ENCODE measurements at regions not wholly inside any gene's neighbourhood (a gene's known extent, or its start where the extent isn't known, plus 50 kb on each side); places are given as distances from the start of the nearest gene placed in this dataset.

- no peak for DNase-seq
Observed at GRCh38 chr17:54009502-54009901, 186.8 kb downstream of the KIF2B start.

- DNase-seq: no peak
Observed at GRCh38 chr17:54013072-54013471, 190.3 kb downstream of the KIF2B start.

GRCh38 chr17:54015734-54016133 is 193.0 kb downstream of the KIF2B start:
- DNase-seq: no peak

GRCh38 chr17:54021418-54021817 is 198.7 kb downstream of the KIF2B start:
- DNase-seq: no peak

- DNase-seq: no peak
Observed at GRCh38 chr17:54028986-54029580, 206.4 kb downstream of the KIF2B start.

GRCh38 chr17:54029986-54030385 is 207.3 kb downstream of the KIF2B start:
- DNase-seq: no peak

GRCh38 chr17:54046570-54046969 is 223.8 kb downstream of the KIF2B start:
- DNase-seq: no peak

GRCh38 chr17:54063639-54064038 is 240.9 kb downstream of the KIF2B start:
- DNase-seq: no peak

GRCh38 chr17:54085020-54085419 is 262.3 kb downstream of the KIF2B start:
- no peak for DNase-seq

- no peak for DNase-seq
Observed at GRCh38 chr17:54085934-54086333, 263.2 kb downstream of the KIF2B start.

GRCh38 chr17:54096216-54096615 is 273.5 kb downstream of the KIF2B start:
- no peak for DNase-seq

GRCh38 chr17:54099221-54099620 is 276.5 kb downstream of the KIF2B start:
- DNase-seq: no peak

- no peak for DNase-seq
Observed at GRCh38 chr17:54102246-54102645, 279.5 kb downstream of the KIF2B start.

GRCh38 chr17:54111576-54111975 is 288.8 kb downstream of the KIF2B start:
- DNase-seq: no peak

GRCh38 chr17:54117452-54117851 is 294.7 kb downstream of the KIF2B start:
- DNase-seq: no peak

GRCh38 chr17:54124456-54124855 is 301.7 kb downstream of the KIF2B start:
- no peak for DNase-seq

- no peak for DNase-seq
Observed at GRCh38 chr17:54153423-54153822, 330.7 kb downstream of the KIF2B start.

- DNase-seq: no peak
Observed at GRCh38 chr17:54157542-54157941, 334.8 kb downstream of the KIF2B start.

- peak; percentile 47 for DNase-seq
Observed at GRCh38 chr17:54172096-54172984, 349.6 kb downstream of the KIF2B start.

- no peak for DNase-seq
Observed at GRCh38 chr17:54172985-54173316, 350.2 kb downstream of the KIF2B start.

- no peak for DNase-seq
Observed at GRCh38 chr17:54177606-54178308, 355.0 kb downstream of the KIF2B start.

GRCh38 chr17:54180950-54181349 is 358.2 kb downstream of the KIF2B start:
- DNase-seq: no peak

GRCh38 chr17:54191261-54191660 is 368.5 kb downstream of the KIF2B start:
- no peak for DNase-seq

- no peak for DNase-seq
Observed at GRCh38 chr17:54194268-54194667, 371.5 kb downstream of the KIF2B start.

Data from OCI-M1 (cell line).